ENCODE measurements at regions not wholly inside any gene's neighbourhood (a gene's known extent, or its start where the extent isn't known, plus 50 kb on each side); places are given as distances from the start of the nearest gene placed in this dataset.

GRCh38 chr12:89768586-89769482, 60.2 kb upstream of the ATP2B1 start:
- ChIA-PET SMC1A (ENCODE audit: uncharacterized antibody, unreplicated experiment) (interaction anchor here (0.9 to 1.3 kb wide), 4 partner anchors 9 to 221 kb away, joined by 3 to 7 read pairs (median 4); no protein-coding TSS in a partner anchor), POLR2A (interaction anchor here (0.5 kb wide), 1 partner anchor 1703 kb away, joined by 3 read pairs; no protein-coding TSS in a partner anchor), CTCF (no interaction called here), RAD21 (ENCODE audit: unreplicated experiment) (interaction anchor here (0.9 kb wide), 1 partner anchor 12 kb away, joined by 4 read pairs; no protein-coding TSS in a partner anchor)
- H3K4me1 ChIP-seq (ENCODE audit: control insufficient read depth, insufficient read depth, low read length), result peaks cover 16% of the 10 kb centered on the region
- in situ Hi-C loops (cut with MboI) (no loop called here), intact Hi-C loops (cut with micrococcal nuclease; ENCODE audit: unreplicated experiment) (no loop called here)
- H3K27ac ChIP-seq (ENCODE audit: control insufficient read depth, insufficient read depth), result no peak overlapping the region
- H3K36me3 ChIP-seq (ENCODE audit: control insufficient read depth in 2 of 2, insufficient read depth in 2 of 2, low read length in 1 of 2), result no peaks in the 10 kb centered on the region
- H3K27me3 ChIP-seq (replicated peaks in 1 of 2; ENCODE audit: control insufficient read depth in 2 of 2, insufficient read depth in 2 of 2, low read length in 1 of 2), result no peaks in the 10 kb centered on the region
- ATAC-seq (no peak), DNase-seq (ENCODE audit: low read depth, low spot score) (no peak), FAIRE-seq (no peak)
- 49% methylated on average over 3 of the region's 3 CpGs for WGBS (ENCODE audit: insufficient coverage, insufficient replicate concordance, low lambda C conversion rate, missing lambda C conversion rate)
- H3K4me2 ChIP-seq (ENCODE audit: control insufficient read depth, insufficient read depth), result no peak overlapping the region
- BruUV-seq (replicated peaks), result no TSS peak
- no peaks in the 10 kb centered on the region; the same call in 2 of the 3 replicates for H3K9me3 ChIP-seq (replicated peaks; ENCODE audit: control insufficient read depth, insufficient read depth, low read length)
- TF ChIP-seq SREBF1 (IDR thresholded peaks at IDR 0.05; ENCODE audit: low read length) (no peak), ATF3 (IDR thresholded peaks at IDR 0.05; ENCODE audit: borderline replicate concordance, extremely low read depth, low read depth, low read length) (no peak), E2F4 (IDR thresholded peaks at IDR 0.05; ENCODE audit: low read depth, low read length) (no peak), KLF5 (IDR thresholded peaks at IDR 0.05; ENCODE audit: partially characterized antibody) (no peak), PAX5 (IDR thresholded peaks at IDR 0.05; ENCODE audit: borderline replicate concordance, low read depth, low read length) (no peak), SMC3 (IDR thresholded peaks at IDR 0.05; ENCODE audit: borderline replicate concordance, low read length) (no peak), MLLT1 (IDR thresholded peaks at IDR 0.05) (no peak), CHD2 (IDR thresholded peaks at IDR 0.05; ENCODE audit: borderline replicate concordance, low read depth, low read length) (no peak), SMAD5 (IDR thresholded peaks at IDR 0.05; ENCODE audit: low read depth) (no peak), HSF1 (IDR thresholded peaks at IDR 0.05; ENCODE audit: low read depth, low read length) (no peak), ASH2L (IDR thresholded peaks at IDR 0.05; ENCODE audit: borderline replicate concordance, low read depth) (no peak)
- no peak overlapping the region for H3K9ac ChIP-seq (ENCODE audit: control insufficient read depth, insufficient read depth, low read length)
- H2AFZ ChIP-seq (ENCODE audit: control insufficient read depth, low read depth, low read length), result no peak overlapping the region
- H3K79me2 ChIP-seq (ENCODE audit: control insufficient read depth, insufficient read depth, low read length), result no peaks in the 10 kb centered on the region
- H4K20me1 ChIP-seq (ENCODE audit: control insufficient read depth, insufficient read depth), result no peaks in the 10 kb centered on the region
- no peak overlapping the region for H3K4me3 ChIP-seq

Measured in GM12878 (cell line).